HepG2 (cell line): ENCODE measurements at regions not wholly inside any gene's neighbourhood (a gene's known extent, or its start where the extent isn't known, plus 50 kb on each side); places are given as distances from the start of the nearest gene placed in this dataset.

Experiments used
- ATAC-seq: fragments of 200-7000 bp; cut with Tn5 transposase; 3 replicates; pipeline ENCODE4 v1.9.1; 2020; ENCODE audit warnings: mild to moderate bottlenecking, moderate library complexity
- BruUV-seq: library from RNA; stranded (reverse); fragments of 400-500 nt; replicated peaks from 2 replicates; lab custom pipeline; 2021; lab: Mats Ljungman, UMichigan
- CTCF ChIA-PET: fragments of 300-600 bp; formaldehyde crosslinking; extraction: SDS; loops from one replicate; lab custom pipeline; 2021; ENCODE audit warnings: low total read pairs, inconsistent platforms, low intra/inter-chr PET ratio; lab: Yijun Ruan, JAX
- POLR2A ChIA-PET: fragments of 350-600 bp; sonication (Branson Sonifier 250); formaldehyde crosslinking; loops from one replicate; lab custom pipeline; 2020; ENCODE audit warnings: antibody characterized with exemption, inconsistent platforms; lab: Yijun Ruan, JAX
- DNase-seq: peaks from one replicate; pipeline ENCODE4 v3.0.0-alpha.2; 2015; ENCODE audit warnings: low spot score
- FAIRE-seq: peaks from 3 replicates; lab custom pipeline; 2011; peaks lifted over from hg19 to GRCh38; lab: Jason Lieb, UNC
- H2AFZ ChIP-seq: one replicate; pipeline ENCODE4 v1.6.1; 2011; ENCODE audit warnings: low read length, inconsistent platforms
- H3K27ac ChIP-seq: fragments of 300-600 bp; 3 replicates; pipeline ENCODE4 v1.8.0; 2011; ENCODE audit warnings: mixed run types, mild to moderate bottlenecking, mixed read lengths, low read length, inconsistent platforms; ENCODE audit not compliant: insufficient read depth; ENCODE audit errors: extremely low read length
- H3K27me3 ChIP-seq, 2 experiments: fragments of 200-600 bp in 1 of 2; 2 replicates in 1 of 2; 3 replicates in 1 of 2; pipeline versions ENCODE4 v1.6.0 to v1.8.0; 2011; ENCODE audit warnings: low read length in 2 of 2, mild to moderate bottlenecking in 2 of 2, moderate library complexity in 2 of 2, inconsistent platforms in 1 of 2; ENCODE audit not compliant: insufficient read depth in 2 of 2, control insufficient read depth in 1 of 2
- H3K36me3 ChIP-seq, 2 experiments: fragments of 200-600 bp in 1 of 2; replicated peaks in 1 of 2; 2 replicates in 1 of 2; 3 replicates in 1 of 2; pipeline versions ENCODE4 v1.5.1 to v1.8.0; 2011; ENCODE audit warnings: low read length in 2 of 2, inconsistent platforms in 1 of 2; ENCODE audit not compliant: insufficient read depth in 2 of 2, control insufficient read depth in 1 of 2
- H3K4me1 ChIP-seq: 2 replicates; pipeline ENCODE4 v1.5.1; 2012; ENCODE audit warnings: low read length, inconsistent platforms; ENCODE audit not compliant: insufficient read depth
- H3K4me2 ChIP-seq: 2 replicates; pipeline ENCODE4 v1.6.0; 2011; ENCODE audit warnings: low read depth, low read length, inconsistent platforms
- H3K4me3 ChIP-seq, 3 experiments: fragments of 200-600 bp in 1 of 3; sonication (generic), shearing (Covaris generic) in 1 of 3; replicated peaks in 1 of 3; 2 replicates each; pipeline ENCODE4 v1.5.1; 2011 to 2016; ENCODE audit warnings: low read length in 3 of 3, inconsistent platforms in 2 of 3, low read depth in 2 of 3, mild to moderate bottlenecking in 2 of 3, control low read depth in 1 of 3, mixed read lengths in 1 of 3; ENCODE audit not compliant: insufficient read depth in 1 of 3
- H3K79me2 ChIP-seq: one replicate; pipeline ENCODE4 v1.6.1; 2011; ENCODE audit warnings: low read length, inconsistent platforms; ENCODE audit not compliant: insufficient read depth
- H3K9ac ChIP-seq: 2 replicates; pipeline ENCODE4 v1.6.0; 2011; ENCODE audit warnings: mild to moderate bottlenecking, low read depth, low read length, inconsistent platforms; ENCODE audit not compliant: insufficient read depth
- H3K9me3 ChIP-seq: 2 replicates; pipeline ENCODE4 v1.5.1; 2012; ENCODE audit warnings: mild to moderate bottlenecking, low read length
- H4K20me1 ChIP-seq: 2 replicates; pipeline ENCODE4 v1.6.0; 2011; ENCODE audit warnings: inconsistent platforms, mild to moderate bottlenecking, low read length, moderate library complexity; ENCODE audit not compliant: insufficient read depth
- CENPT ChIP-seq: sonication (generic); formaldehyde crosslinking; IDR thresholded peaks from 2 replicates; pipeline ENCODE4 v1.8.0; 2022; ENCODE audit warnings: low read depth, mild to moderate bottlenecking, moderate library complexity, missing genetic modification reagents
- CHCHD3 ChIP-seq: sonication (generic); formaldehyde crosslinking; IDR thresholded peaks from 2 replicates; pipeline ENCODE4 v1.8.0; 2022; ENCODE audit warnings: mild to moderate bottlenecking, missing genetic modification reagents, moderate library complexity
- CREM ChIP-seq, 2 experiments: sonication (generic) in 1 of 2; formaldehyde crosslinking in 1 of 2; IDR thresholded peaks; 2 replicates each; pipeline versions ENCODE4 v1.4.0 to v1.6.1; 2016 to 2020; ENCODE audit warnings: antibody characterized with exemption in 1 of 2, mild to moderate bottlenecking in 1 of 2, missing genetic modification reagents in 1 of 2
- DNMT1 ChIP-seq: sonication (generic); formaldehyde crosslinking; IDR thresholded peaks from 2 replicates; pipeline ENCODE4 v1.5.1; 2020; ENCODE audit warnings: mild to moderate bottlenecking, missing genetic modification reagents
- HNRNPLL ChIP-seq: fragments of 200-400 bp; formaldehyde crosslinking; IDR thresholded peaks from 2 replicates; pipeline ENCODE4 v1.6.1; 2017; ENCODE audit warnings: mild to moderate bottlenecking, low read depth, low read length; ENCODE audit not compliant: poor library complexity, severe bottlenecking
- KDM6A ChIP-seq: IDR thresholded peaks from 2 replicates; pipeline ENCODE4 v1.6.1; 2016; ENCODE audit warnings: low read depth
- RFX1 ChIP-seq: fragments of 450-650 bp; IDR thresholded peaks from 2 replicates; pipeline ENCODE4 v1.6.1; 2017
- RFXANK ChIP-seq: IDR thresholded peaks from 2 replicates; pipeline ENCODE4 v1.6.1; 2016
- SAFB2 ChIP-seq: sonication (generic); formaldehyde crosslinking; IDR thresholded peaks from 2 replicates; pipeline ENCODE4 v1.5.1; 2020; ENCODE audit warnings: missing genetic modification reagents, low read depth, mild to moderate bottlenecking, borderline replicate concordance
- SOX5 ChIP-seq: IDR thresholded peaks from 2 replicates; pipeline ENCODE4 v1.6.1; 2016; ENCODE audit warnings: borderline replicate concordance
- TEAD3 ChIP-seq: optimal IDR thresholded peaks from 2 replicates; pipeline ENCODE3; 2016; ENCODE audit warnings: borderline replicate concordance
- ZIK1 ChIP-seq: sonication (generic); formaldehyde crosslinking; IDR thresholded peaks from 2 replicates; pipeline ENCODE4 v1.5.0; 2020; ENCODE audit warnings: mild to moderate bottlenecking, low read depth, missing genetic modification reagents, borderline replicate concordance
- ZNF326 ChIP-seq: sonication (generic); formaldehyde crosslinking; IDR thresholded peaks from 2 replicates; pipeline ENCODE4 v1.4.0; 2020; ENCODE audit warnings: missing genetic modification reagents, borderline replicate concordance
- ZSCAN29 ChIP-seq: sonication (generic); formaldehyde crosslinking; conservative IDR thresholded peaks from 2 replicates; pipeline ENCODE4 v1.4.0; 2020; ENCODE audit warnings: mild to moderate bottlenecking, missing genetic modification reagents
- WGBS: methylation state at CpG from one replicate; pipeline ENCODE4 v1.1.6; 2017; ENCODE audit warnings: low lambda C conversion rate; 5-methylcytosine and 5-hydroxymethylcytosine counted together
- in situ Hi-C: cut with HindIII; loops from 2 replicates; pipeline ENCODE4 v1.10.0; 2017; ENCODE audit warnings: low pct_unique_long_range_greater_than_20kb; ENCODE audit not compliant: extremely low pct_ligation_motif_present
- intact Hi-C: fragments of 100-400 bp; cut with micrococcal nuclease; formaldehyde crosslinking; loops from one replicate; pipeline ENCODE4 v1.10.0; 2022; ENCODE audit not compliant: unreplicated experiment
- TF ChIP-seq, protein P1 (sequence below): sonication (generic); formaldehyde crosslinking; conservative IDR thresholded peaks from 2 replicates; pipeline ENCODE4 v1.8.1; 2023; ENCODE audit warnings: missing genetic modification reagents

- in situ Hi-C loops: no loop called here
- no peak for DNase-seq
- no TSS peak for BruUV-seq
- Histone ChIP-seq H3K79me2 (no peaks in the 10 kb centered on the region), H3K9ac (no peak overlapping the region), H3K9me3 (peaks cover 91% of the 10 kb centered on the region), H2AFZ (no peak overlapping the region), H3K36me3 (no peaks in the 10 kb centered on the region), H3K4me2 (no peak overlapping the region), H3K27ac (no peak overlapping the region), H3K4me1 (no peaks in the 10 kb centered on the region), H3K4me3 (no peak overlapping the region), H3K27me3 (no peaks in the 10 kb centered on the region), H4K20me1 (no peaks in the 10 kb centered on the region)
- FAIRE-seq: no peak
- ChIA-PET CTCF (no interaction called here), POLR2A (no interaction called here)
- TF ChIP-seq RFX1 (peak; percentile 38; the same call in 1 of the 2 replicates), RFXANK (no peak)
- WGBS: 2% methylated on average over 4 of the region's 4 CpGs
- ATAC-seq: no peak
- intact Hi-C loops: no loop called here
Measured at GRCh38 chr6:19100752-19101151, 713.6 kb downstream of the RNF144B start.

DNA sequence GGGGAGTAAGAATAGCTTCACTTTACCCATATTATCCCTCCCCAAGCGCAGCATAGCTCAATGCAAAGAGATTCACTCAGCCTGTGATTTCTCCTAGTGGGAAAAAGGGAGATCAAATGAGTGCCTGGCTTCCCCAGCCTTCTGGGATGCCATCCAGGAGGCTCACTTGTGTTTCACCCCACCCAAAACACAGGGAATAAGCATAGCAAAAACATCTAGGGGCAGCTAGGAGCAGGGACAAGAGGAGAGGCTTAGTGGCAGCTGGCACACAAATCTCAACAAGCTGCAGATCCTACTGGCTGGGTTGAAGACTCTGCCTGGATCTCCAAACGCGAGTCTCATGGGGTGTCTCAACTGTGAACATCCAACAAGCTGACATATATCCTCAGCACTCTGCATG lies 715.8 kb downstream of the RNF144B start:
- Histone ChIP-seq H3K9me3 (peaks cover 92% of the 10 kb centered on the region), H3K4me2 (no peak overlapping the region), H3K27ac (no peak overlapping the region), H3K36me3 (no peaks in the 10 kb centered on the region), H3K4me3 (no peak overlapping the region), H3K4me1 (no peaks in the 10 kb centered on the region), H4K20me1 (no peaks in the 10 kb centered on the region), H3K27me3 (no peaks in the 10 kb centered on the region), H3K79me2 (no peaks in the 10 kb centered on the region), H2AFZ (no peak overlapping the region), H3K9ac (no peak overlapping the region)
- CTCF ChIA-PET: no interaction called here
- 4% methylated on average over 1 of the region's 3 CpGs for WGBS
- BruUV-seq: no TSS peak
- TF ChIP-seq SOX5 (no peak), HNRNPLL (no peak), ZNF326 (CRISPR knock-in tag) (no peak), CREM (IDR thresholded peaks at IDR 0.05) (no peak), CREM (CRISPR knock-in tag; IDR thresholded peaks at IDR 0.05) (no peak), SAFB2 (CRISPR knock-in tag) (no peak), TEAD3 (no peak), KDM6A (CRISPR knock-in tag) (no peak), CHCHD3 (no peak), ZIK1 (CRISPR knock-in tag) (no peak), CENPT (CRISPR knock-in tag) (no peak), ZSCAN29 (no peak), DNMT1 (CRISPR knock-in tag) (no peak)
- TF ChIP-seq, protein P1, sequence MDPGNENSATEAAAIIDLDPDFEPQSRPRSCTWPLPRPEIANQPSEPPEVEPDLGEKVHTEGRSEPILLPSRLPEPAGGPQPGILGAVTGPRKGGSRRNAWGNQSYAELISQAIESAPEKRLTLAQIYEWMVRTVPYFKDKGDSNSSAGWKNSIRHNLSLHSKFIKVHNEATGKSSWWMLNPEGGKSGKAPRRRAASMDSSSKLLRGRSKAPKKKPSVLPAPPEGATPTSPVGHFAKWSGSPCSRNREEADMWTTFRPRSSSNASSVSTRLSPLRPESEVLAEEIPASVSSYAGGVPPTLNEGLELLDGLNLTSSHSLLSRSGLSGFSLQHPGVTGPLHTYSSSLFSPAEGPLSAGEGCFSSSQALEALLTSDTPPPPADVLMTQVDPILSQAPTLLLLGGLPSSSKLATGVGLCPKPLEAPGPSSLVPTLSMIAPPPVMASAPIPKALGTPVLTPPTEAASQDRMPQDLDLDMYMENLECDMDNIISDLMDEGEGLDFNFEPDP: no peak
- intact Hi-C loops (no loop called here), in situ Hi-C loops (no loop called here)
- DNase-seq (no peak), ATAC-seq (no peak), FAIRE-seq (no peak)
- POLR2A ChIA-PET: no interaction called here
